GM12873 (cell line): ENCODE measurements at regions not wholly inside any gene's neighbourhood (a gene's known extent, or its start where the extent isn't known, plus 50 kb on each side); places are given as distances from the start of the nearest gene placed in this dataset.

Experiments
- CTCF ChIP-seq: IDR thresholded peaks from 2 replicates; pipeline ENCODE4 v1.5.1; 2012; ENCODE audit warnings: low read depth, mild to moderate bottlenecking, moderate library complexity, low read length, control low read depth; ENCODE audit not compliant: insufficient read depth; ENCODE audit errors: missing control alignments

GRCh38 chr4:79662651-79663050 lies 254.6 kb upstream of the GK2 start:
- no peak for TF ChIP-seq CTCF

- no peak for TF ChIP-seq CTCF
These were observed 253.2 kb upstream of the GK2 start for GRCh38 chr4:79661196-79661595.

- TF ChIP-seq CTCF = no peak
These were observed 249.4 kb upstream of the GK2 start for GRCh38 chr4:79657379-79657778.

GRCh38 chr4:79653871-79654270 lies 245.8 kb upstream of the GK2 start:
- no peak for TF ChIP-seq CTCF

GRCh38 chr4:79652738-79653137 lies 244.7 kb upstream of the GK2 start:
- no peak for TF ChIP-seq CTCF

GRCh38 chr4:79652232-79652631 lies 244.2 kb upstream of the GK2 start:
- TF ChIP-seq CTCF = no peak

- TF ChIP-seq CTCF = no peak
These were observed 243.4 kb upstream of the GK2 start for GRCh38 chr4:79651456-79651855.
